SK-N-SH (cell line): ENCODE measurements at regions not wholly inside any gene's neighbourhood (a gene's known extent, or its start where the extent isn't known, plus 50 kb on each side); places are given as distances from the start of the nearest gene placed in this dataset.

Experiments used
- CTCF ChIA-PET: fragments of 300-600, 350-600 bp; formaldehyde crosslinking; extraction: SDS; loops from one replicate; lab custom pipeline; 2021; lab: Yijun Ruan, JAX
- POLR2A ChIA-PET: fragments of 350-600 bp; sonication (Branson Sonifier 250); formaldehyde crosslinking; extraction: SDS; loops from one replicate; lab custom pipeline; 2020; ENCODE audit warnings: antibody characterized with exemption, inconsistent platforms; lab: Yijun Ruan, JAX
- DNase-seq: peaks from one replicate; pipeline ENCODE4 v3.0.0; 2012
- H2AFZ ChIP-seq: fragments of 200-600 bp; sonication (generic); 2 replicates; pipeline ENCODE4 v1.8.1; 2016; ENCODE audit warnings: antibody characterized with exemption, mild to moderate bottlenecking, low read depth
- H3F3A ChIP-seq: fragments of 200-600 bp; sonication (generic); replicated peaks from 2 replicates; pipeline ENCODE3; 2016; ENCODE audit warnings: antibody characterized with exemption, mild to moderate bottlenecking; ENCODE audit not compliant: insufficient read depth
- H3K27ac ChIP-seq, 2 experiments: fragments of 200-500 bp in 1 of 2; fragments of 200-600 bp in 1 of 2; sonication (Bioruptor generic) in 1 of 2; sonication (generic), shearing (Covaris generic) in 1 of 2; 2 replicates each; pipeline versions ENCODE4 v1.5.1 to v1.6.1; 2014 to 2016; ENCODE audit warnings: low read depth in 2 of 2, inconsistent platforms in 1 of 2, low read length in 1 of 2, mild to moderate bottlenecking in 1 of 2, mixed read lengths in 1 of 2
- H3K27me3 ChIP-seq: fragments of 200-600 bp; sonication (generic), shearing (Covaris generic); 2 replicates; pipeline ENCODE4 v1.6.1; 2016; ENCODE audit warnings: mixed run types; ENCODE audit not compliant: insufficient read depth
- H3K36me3 ChIP-seq, 2 experiments: fragments of 200-500 bp in 1 of 2; fragments of 200-600 bp in 1 of 2; sonication (Bioruptor generic) in 1 of 2; sonication (generic) in 1 of 2; replicated peaks in 1 of 2; 2 replicates each; pipeline versions ENCODE3 to v1.5.1; 2014 to 2016; ENCODE audit warnings: low read length in 1 of 2, mild to moderate bottlenecking in 1 of 2; ENCODE audit not compliant: insufficient read depth in 2 of 2, control insufficient read depth in 1 of 2
- H3K4me1 ChIP-seq, 2 experiments: fragments of 200-500 bp in 1 of 2; fragments of 200-600 bp in 1 of 2; sonication (Bioruptor generic) in 1 of 2; sonication (generic), shearing (Covaris generic) in 1 of 2; 2 replicates each; pipeline versions ENCODE4 v1.5.1 to v1.6.1; 2014 to 2016; ENCODE audit warnings: low read depth in 1 of 2, low read length in 1 of 2, mixed run types in 1 of 2; ENCODE audit not compliant: insufficient read depth in 2 of 2, control insufficient read depth in 1 of 2
- H3K4me2 ChIP-seq: fragments of 200-600 bp; sonication (generic), shearing (Covaris generic); 2 replicates; pipeline ENCODE4 v1.6.1; 2017; ENCODE audit warnings: mixed run types
- H3K4me3 ChIP-seq, 2 experiments: fragments of 200-500 bp in 1 of 2; fragments of 200-600 bp in 1 of 2; sonication (Bioruptor generic) in 1 of 2; sonication (generic), shearing (Covaris generic) in 1 of 2; 2 replicates each; pipeline versions ENCODE4 v1.5.1 to v1.8.1; 2014 to 2016; ENCODE audit warnings: low read depth in 2 of 2, inconsistent platforms in 1 of 2, low read length in 1 of 2, mild to moderate bottlenecking in 1 of 2, mixed read lengths in 1 of 2, moderate library complexity in 1 of 2
- H3K79me2 ChIP-seq: fragments of 200-600 bp; sonication (generic); 2 replicates; pipeline ENCODE4 v1.8.1; 2017; ENCODE audit warnings: mild to moderate bottlenecking; ENCODE audit not compliant: insufficient read depth
- H3K9ac ChIP-seq: fragments of 200-600 bp; sonication (generic); 2 replicates; pipeline ENCODE4 v1.6.1; 2017; ENCODE audit warnings: mixed run types
- H3K9me2 ChIP-seq: fragments of 200-600 bp; sonication (generic); 2 replicates; pipeline ENCODE4 v1.6.1; 2017; ENCODE audit warnings: mixed run types
- H3K9me3 ChIP-seq: fragments of 200-600 bp; sonication (generic); 2 replicates; pipeline ENCODE4 v1.6.1; 2017; ENCODE audit warnings: mixed run types, mild to moderate bottlenecking, moderate library complexity
- H4K20me1 ChIP-seq: fragments of 200-600 bp; sonication (generic); 2 replicates; pipeline ENCODE4 v1.6.1; 2017; ENCODE audit warnings: mild to moderate bottlenecking, mixed run types; ENCODE audit not compliant: insufficient read depth
- FOXJ3 ChIP-seq: sonication (generic); formaldehyde crosslinking; IDR thresholded peaks from 2 replicates; pipeline ENCODE4 v1.5.1; 2020; ENCODE audit warnings: mild to moderate bottlenecking, missing genetic modification reagents
- GABPA ChIP-seq: IDR thresholded peaks from 2 replicates; pipeline ENCODE4 v1.4.0; 2012; ENCODE audit warnings: low read depth, mild to moderate bottlenecking
- NFIC ChIP-seq: IDR thresholded peaks from 2 replicates; pipeline ENCODE4 v1.4.0; 2012; ENCODE audit warnings: borderline replicate concordance
- PBX3 ChIP-seq: IDR thresholded peaks from 2 replicates; pipeline ENCODE4; 2012
- RAD21 ChIP-seq: IDR thresholded peaks from 2 replicates; pipeline ENCODE4 v1.6.1; 2012; ENCODE audit warnings: mild to moderate bottlenecking, low read length
- REST ChIP-seq: IDR thresholded peaks from 2 replicates; pipeline ENCODE4 v1.6.1; 2012; ENCODE audit warnings: mild to moderate bottlenecking, low read depth, low read length, moderate library complexity
- USF1 ChIP-seq: IDR thresholded peaks from 2 replicates; pipeline ENCODE4 v1.4.0; 2012; ENCODE audit warnings: low read depth, borderline replicate concordance
- USF2 ChIP-seq: fragments of 150-350 bp; IDR thresholded peaks from 2 replicates; pipeline ENCODE4 v1.6.1; 2017; ENCODE audit warnings: antibody characterized with exemption, low read length, low read depth, borderline replicate concordance
- WGBS: methylation state at CpG from one replicate; pipeline ENCODE4 v1.1.6; 2017; ENCODE audit warnings: low lambda C conversion rate; 5-methylcytosine and 5-hydroxymethylcytosine counted together

- ChIA-PET CTCF (interaction anchor here (0.8 to 2.0 kb wide), 11 partner anchors 15 to 260 kb away, joined by 3 to 8 read pairs (median 6); partner anchors contain the start of gene RHOBTB1), POLR2A (no interaction called here)
- no peak overlapping the region for H2AFZ ChIP-seq
- no peak for DNase-seq
- no peaks in the 10 kb centered on the region; the same call in 1 of the 2 replicates for H3K27me3 ChIP-seq
- 78% methylated on average over 1 of the region's 1 CpG for WGBS
- no peaks in the 10 kb centered on the region for H3K79me2 ChIP-seq
- H3F3A ChIP-seq = no peaks in the 10 kb centered on the region
- H3K9me2 ChIP-seq = no peaks in the 10 kb centered on the region
- H3K9ac ChIP-seq = no peak overlapping the region
- H3K27ac ChIP-seq = no peak overlapping the region
- H4K20me1 ChIP-seq = no peaks in the 10 kb centered on the region
- H3K4me2 ChIP-seq = no peak overlapping the region
- no peaks in the 10 kb centered on the region for H3K36me3 ChIP-seq
- no peak overlapping the region for H3K4me3 ChIP-seq
- no peak for TF ChIP-seq RAD21
- no peaks in the 10 kb centered on the region for H3K4me1 ChIP-seq
- no peaks in the 10 kb centered on the region for H3K9me3 ChIP-seq
These were observed 80.3 kb upstream of the RHOBTB1 start for GRCh38 chr10:61024151-61024855.

GRCh38 chr10:61023053-61023452, 79.1 kb upstream of the RHOBTB1 start:
- Histone ChIP-seq H3K4me3 (no peak overlapping the region), H3K4me1 (no peaks in the 10 kb centered on the region), H3K36me3 (no peaks in the 10 kb centered on the region), H3K79me2 (no peaks in the 10 kb centered on the region), H3F3A (no peaks in the 10 kb centered on the region), H3K9me3 (no peaks in the 10 kb centered on the region), H3K9ac (no peak overlapping the region), H3K27me3 (no peaks in the 10 kb centered on the region), H3K9me2 (no peaks in the 10 kb centered on the region), H2AFZ (no peak overlapping the region), H3K27ac (no peak overlapping the region), H4K20me1 (no peaks in the 10 kb centered on the region), H3K4me2 (no peak overlapping the region)
- TF ChIP-seq GABPA (no peak), REST (no peak), NFIC (no peak), PBX3 (no peak), USF1 (no peak), FOXJ3 (no peak), USF2 (no peak)
- no peak for DNase-seq
- CTCF ChIA-PET = no interaction called here
- POLR2A ChIA-PET = no interaction called here
